ENCODE measurements at regions not wholly inside any gene's neighbourhood (a gene's known extent, or its start where the extent isn't known, plus 50 kb on each side); places are given as distances from the start of the nearest gene placed in this dataset.

GRCh38 chr10:131776496-131776895 lies 124.3 kb upstream of the PPP2R2D start:
- peaks cover 22% of the 10 kb centered on the region for H3K9me3 ChIP-seq
- intact Hi-C loops (cut with micrococcal nuclease; ENCODE audit: unreplicated experiment) = no loop called here
- CTCF ChIA-PET = no interaction called here

GRCh38 chr10:131777162-131777561 lies 123.6 kb upstream of the PPP2R2D start:
- DNase-seq = no peak
- peaks cover 44% of the 10 kb centered on the region for H3K9me3 Mint-ChIP-seq (ENCODE audit: unreplicated experiment)
- Histone ChIP-seq H3K27me3 (replicated peaks; ENCODE audit: control insufficient read depth, insufficient read depth, low read length) (no peaks in the 10 kb centered on the region), H3K4me1 (no peaks in the 10 kb centered on the region), H3K9me3 (peaks cover 22% of the 10 kb centered on the region), H3K4me3 (ENCODE audit: low read depth, low read length) (no peak overlapping the region), H3K36me3 (ENCODE audit: control insufficient read depth, insufficient read depth, low read length) (no peaks in the 10 kb centered on the region)
- ChIA-PET CTCF (no interaction called here), POLR2A (no interaction called here)
- intact Hi-C loops (cut with micrococcal nuclease; ENCODE audit: unreplicated experiment) = no loop called here
- H3K36me3 Mint-ChIP-seq (ENCODE audit: insufficient read depth, unreplicated experiment) = no peaks in the 10 kb centered on the region
- BruUV-seq (replicated peaks) = no TSS peak
- H3K27me3 Mint-ChIP-seq (ENCODE audit: insufficient read depth, unreplicated experiment) = no peaks in the 10 kb centered on the region
- TF ChIP-seq CTCF (IDR thresholded peaks at IDR 0.05; ENCODE audit: insufficient read depth in 1 of 2, low read depth in 1 of 2, low read length in 1 of 2, severe bottlenecking in 1 of 2, unreplicated experiment in 1 of 2) = no peak
- H3K27ac Mint-ChIP-seq (ENCODE audit: unreplicated experiment) = no peak overlapping the region
- no peak overlapping the region for H3K4me3 Mint-ChIP-seq (ENCODE audit: unreplicated experiment)
- no peaks in the 10 kb centered on the region for H3K4me1 Mint-ChIP-seq (ENCODE audit: low read depth, unreplicated experiment)

More at GRCh38 chr10:131776496-131776895, 124.3 kb upstream of the PPP2R2D start:
- Mint-ChIP-seq H3K27ac (ENCODE audit: unreplicated experiment) (no peak overlapping the region), H3K36me3 (ENCODE audit: insufficient read depth, unreplicated experiment) (no peaks in the 10 kb centered on the region), H3K27me3 (ENCODE audit: insufficient read depth, unreplicated experiment) (no peaks in the 10 kb centered on the region), H3K4me3 (ENCODE audit: unreplicated experiment) (no peak overlapping the region), H3K4me1 (ENCODE audit: low read depth, unreplicated experiment) (no peaks in the 10 kb centered on the region), H3K9me3 (ENCODE audit: unreplicated experiment) (peaks cover 41% of the 10 kb centered on the region)
- no peaks in the 10 kb centered on the region for H3K27me3 ChIP-seq (replicated peaks; ENCODE audit: control insufficient read depth, insufficient read depth, low read length)
- no peak for TF ChIP-seq CTCF (IDR thresholded peaks at IDR 0.05; ENCODE audit: insufficient read depth in 1 of 2, low read depth in 1 of 2, low read length in 1 of 2, severe bottlenecking in 1 of 2, unreplicated experiment in 1 of 2)
- H3K4me3 ChIP-seq (ENCODE audit: low read depth, low read length) = no peak overlapping the region
- H3K4me1 ChIP-seq = no peaks in the 10 kb centered on the region
- no peaks in the 10 kb centered on the region for H3K36me3 ChIP-seq (ENCODE audit: control insufficient read depth, insufficient read depth, low read length)
- POLR2A ChIA-PET = no interaction called here
- DNase-seq = no peak
- BruUV-seq (replicated peaks) = no TSS peak

GRCh38 chr10:131777921-131778320 lies 122.9 kb upstream of the PPP2R2D start:
- Mint-ChIP-seq H3K36me3 (ENCODE audit: insufficient read depth, unreplicated experiment) (no peaks in the 10 kb centered on the region), H3K27me3 (ENCODE audit: insufficient read depth, unreplicated experiment) (no peaks in the 10 kb centered on the region), H3K27ac (ENCODE audit: unreplicated experiment) (no peak overlapping the region), H3K4me3 (ENCODE audit: unreplicated experiment) (no peak overlapping the region), H3K9me3 (ENCODE audit: unreplicated experiment) (peaks cover 51% of the 10 kb centered on the region), H3K4me1 (ENCODE audit: low read depth, unreplicated experiment) (no peaks in the 10 kb centered on the region)
- POLR2A ChIA-PET = no interaction called here
- Histone ChIP-seq H3K4me3 (ENCODE audit: low read depth, low read length) (no peak overlapping the region), H3K36me3 (ENCODE audit: control insufficient read depth, insufficient read depth, low read length) (no peaks in the 10 kb centered on the region), H3K27me3 (replicated peaks; ENCODE audit: control insufficient read depth, insufficient read depth, low read length) (no peaks in the 10 kb centered on the region), H3K9me3 (peaks cover 25% of the 10 kb centered on the region), H3K4me1 (no peaks in the 10 kb centered on the region)
- CTCF ChIA-PET = no interaction called here
- intact Hi-C loops (cut with micrococcal nuclease; ENCODE audit: unreplicated experiment) = no loop called here
- BruUV-seq (replicated peaks) = no TSS peak
- TF ChIP-seq CTCF (IDR thresholded peaks at IDR 0.05; ENCODE audit: insufficient read depth in 1 of 2, low read depth in 1 of 2, low read length in 1 of 2, severe bottlenecking in 1 of 2, unreplicated experiment in 1 of 2) = no peak
- no peak for DNase-seq

All from Caco-2 (cell line).